ENCODE measurements at regions not wholly inside any gene's neighbourhood (a gene's known extent, or its start where the extent isn't known, plus 50 kb on each side); places are given as distances from the start of the nearest gene placed in this dataset.

- ChIA-PET POLR2A (no interaction called here), CTCF (interaction anchor here (1.2 kb wide), 1 partner anchor 36 kb away, joined by 4 read pairs; no protein-coding TSS in a partner anchor)
- peaks cover 11% of the 10 kb centered on the region for H3K4me1 Mint-ChIP-seq
- H3K27me3 Mint-ChIP-seq (ENCODE audit: low read depth): no peaks in the 10 kb centered on the region
- H3K27ac Mint-ChIP-seq: no peak overlapping the region
- H3K4me3 Mint-ChIP-seq: no peak overlapping the region
- TF ChIP-seq, protein P1, sequence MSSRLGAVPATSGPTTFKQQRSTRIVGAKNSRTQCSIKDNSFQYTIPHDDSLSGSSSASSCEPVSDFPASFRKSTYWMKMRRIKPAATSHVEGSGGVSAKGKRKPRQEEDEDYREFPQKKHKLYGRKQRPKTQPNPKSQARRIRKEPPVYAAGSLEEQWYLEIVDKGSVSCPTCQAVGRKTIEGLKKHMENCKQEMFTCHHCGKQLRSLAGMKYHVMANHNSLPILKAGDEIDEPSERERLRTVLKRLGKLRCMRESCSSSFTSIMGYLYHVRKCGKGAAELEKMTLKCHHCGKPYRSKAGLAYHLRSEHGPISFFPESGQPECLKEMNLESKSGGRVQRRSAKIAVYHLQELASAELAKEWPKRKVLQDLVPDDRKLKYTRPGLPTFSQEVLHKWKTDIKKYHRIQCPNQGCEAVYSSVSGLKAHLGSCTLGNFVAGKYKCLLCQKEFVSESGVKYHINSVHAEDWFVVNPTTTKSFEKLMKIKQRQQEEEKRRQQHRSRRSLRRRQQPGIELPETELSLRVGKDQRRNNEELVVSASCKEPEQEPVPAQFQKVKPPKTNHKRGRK (CRISPR knock-in tag; IDR thresholded peaks at IDR 0.05; ENCODE audit: borderline replicate concordance): no peak
- TF ChIP-seq CTCF (IDR thresholded peaks at IDR 0.05) (no peak), ZNF281 (CRISPR knock-in tag; IDR thresholded peaks at IDR 0.05) (no peak), ZNF317 (CRISPR knock-in tag; IDR thresholded peaks at IDR 0.05; ENCODE audit: borderline replicate concordance, low read depth) (no peak), NR1H2 (CRISPR knock-in tag; IDR thresholded peaks at IDR 0.05) (no peak), ERG (CRISPR knock-in tag; IDR thresholded peaks at IDR 0.05) (no peak), PRRX2 (CRISPR knock-in tag; IDR thresholded peaks at IDR 0.05) (no peak), ZNF121 (CRISPR knock-in tag; IDR thresholded peaks at IDR 0.05) (no peak), ZNF232 (CRISPR knock-in tag; IDR thresholded peaks at IDR 0.05) (no peak), ARID4B (CRISPR knock-in tag; IDR thresholded peaks at IDR 0.05; ENCODE audit: borderline replicate concordance) (no peak), ZNF219 (CRISPR knock-in tag; IDR thresholded peaks at IDR 0.05; ENCODE audit: borderline replicate concordance) (no peak), RORB (CRISPR knock-in tag; IDR thresholded peaks at IDR 0.05) (no peak), KAT7 (CRISPR knock-in tag; IDR thresholded peaks at IDR 0.05; ENCODE audit: borderline replicate concordance) (no peak)
- TF ChIP-seq, protein P2, sequence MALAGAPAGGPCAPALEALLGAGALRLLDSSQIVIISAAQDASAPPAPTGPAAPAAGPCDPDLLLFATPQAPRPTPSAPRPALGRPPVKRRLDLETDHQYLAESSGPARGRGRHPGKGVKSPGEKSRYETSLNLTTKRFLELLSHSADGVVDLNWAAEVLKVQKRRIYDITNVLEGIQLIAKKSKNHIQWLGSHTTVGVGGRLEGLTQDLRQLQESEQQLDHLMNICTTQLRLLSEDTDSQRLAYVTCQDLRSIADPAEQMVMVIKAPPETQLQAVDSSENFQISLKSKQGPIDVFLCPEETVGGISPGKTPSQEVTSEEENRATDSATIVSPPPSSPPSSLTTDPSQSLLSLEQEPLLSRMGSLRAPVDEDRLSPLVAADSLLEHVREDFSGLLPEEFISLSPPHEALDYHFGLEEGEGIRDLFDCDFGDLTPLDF (CRISPR knock-in tag; IDR thresholded peaks at IDR 0.05): no peak
- TF ChIP-seq, protein P3, sequence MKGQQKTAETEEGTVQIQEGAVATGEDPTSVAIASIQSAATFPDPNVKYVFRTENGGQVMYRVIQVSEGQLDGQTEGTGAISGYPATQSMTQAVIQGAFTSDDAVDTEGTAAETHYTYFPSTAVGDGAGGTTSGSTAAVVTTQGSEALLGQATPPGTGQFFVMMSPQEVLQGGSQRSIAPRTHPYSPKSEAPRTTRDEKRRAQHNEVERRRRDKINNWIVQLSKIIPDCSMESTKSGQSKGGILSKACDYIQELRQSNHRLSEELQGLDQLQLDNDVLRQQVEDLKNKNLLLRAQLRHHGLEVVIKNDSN (CRISPR knock-in tag; IDR thresholded peaks at IDR 0.05): no peak
- H3K36me3 Mint-ChIP-seq: peaks cover 13% of the 10 kb centered on the region
- no peak for DNase-seq (ENCODE audit: low spot score)
- ATAC-seq: no peak
- H3K9me3 Mint-ChIP-seq: 0 out of 2 replicates have a peak, but pooled peaks cover 4% of the 10 kb centered on the region
Measured at GRCh38 chr15:62771234-62771633, 271.3 kb upstream of the TPM1 start.
